ENCODE measurements at regions not wholly inside any gene's neighbourhood (a gene's known extent, or its start where the extent isn't known, plus 50 kb on each side); places are given as distances from the start of the nearest gene placed in this dataset.

GRCh38 chr2:167345559-167345958 is 457.3 kb downstream of the XIRP2 start:
- TF ChIP-seq CTCF (IDR thresholded peaks at IDR 0.05; ENCODE audit: borderline replicate concordance), result no peak

GRCh38 chr2:167342769-167343168 is 454.5 kb downstream of the XIRP2 start:
- Histone ChIP-seq H3K36me3 (no peaks in the 10 kb centered on the region), H3K9me3 (replicated peaks) (no peaks in the 10 kb centered on the region), H3K4me3 (no peak overlapping the region), H3K4me1 (no peaks in the 10 kb centered on the region), H3K27me3 (ENCODE audit: low read depth) (no peaks in the 10 kb centered on the region), H3K27ac (replicated peaks) (no peak overlapping the region)
- intact Hi-C loops (cut with micrococcal nuclease), result no loop called here
- no peak for TF ChIP-seq CTCF (IDR thresholded peaks at IDR 0.05; ENCODE audit: borderline replicate concordance)
- DNase-seq, result no peak

More at GRCh38 chr2:167345559-167345958, 457.3 kb downstream of the XIRP2 start:
- intact Hi-C loops (cut with micrococcal nuclease), result no loop called here
- Histone ChIP-seq H3K4me1 (no peaks in the 10 kb centered on the region), H3K36me3 (no peaks in the 10 kb centered on the region), H3K27ac (replicated peaks) (no peak overlapping the region), H3K9me3 (replicated peaks) (no peaks in the 10 kb centered on the region), H3K4me3 (no peak overlapping the region), H3K27me3 (ENCODE audit: low read depth) (no peaks in the 10 kb centered on the region)
- DNase-seq, result no peak

- Histone ChIP-seq H3K9me3 (replicated peaks) (no peaks in the 10 kb centered on the region), H3K27me3 (ENCODE audit: low read depth) (no peaks in the 10 kb centered on the region), H3K4me1 (no peaks in the 10 kb centered on the region), H3K27ac (replicated peaks) (no peak overlapping the region), H3K36me3 (no peaks in the 10 kb centered on the region), H3K4me3 (no peak overlapping the region)
- intact Hi-C loops (cut with micrococcal nuclease), result no loop called here
- no peak for DNase-seq
- no peak for TF ChIP-seq CTCF (IDR thresholded peaks at IDR 0.05; ENCODE audit: borderline replicate concordance)
Observed at GRCh38 chr2:167340322-167340721, 452.0 kb downstream of the XIRP2 start.

- no peaks in the 10 kb centered on the region for H3K9me3 ChIP-seq (replicated peaks)
- no peaks in the 10 kb centered on the region for H3K27me3 ChIP-seq (ENCODE audit: low read depth)
- H3K4me3 ChIP-seq, result no peak overlapping the region
- no peaks in the 10 kb centered on the region for H3K36me3 ChIP-seq
- no peak overlapping the region for H3K27ac ChIP-seq (replicated peaks)
- no peak for TF ChIP-seq CTCF (IDR thresholded peaks at IDR 0.05; ENCODE audit: borderline replicate concordance)
- intact Hi-C loops (cut with micrococcal nuclease), result no loop called here
- no peaks in the 10 kb centered on the region for H3K4me1 ChIP-seq
- no peak for DNase-seq
Observed at GRCh38 chr2:167336213-167336612, 447.9 kb downstream of the XIRP2 start.

GRCh38 chr2:167335541-167335992 is 447.3 kb downstream of the XIRP2 start:
- no peak for DNase-seq
- Histone ChIP-seq H3K27me3 (ENCODE audit: low read depth) (no peaks in the 10 kb centered on the region), H3K27ac (replicated peaks) (no peak overlapping the region), H3K36me3 (no peaks in the 10 kb centered on the region), H3K4me3 (no peak overlapping the region), H3K4me1 (no peaks in the 10 kb centered on the region), H3K9me3 (replicated peaks) (no peaks in the 10 kb centered on the region)
- no peak for TF ChIP-seq CTCF (IDR thresholded peaks at IDR 0.05; ENCODE audit: borderline replicate concordance)
- intact Hi-C loops (cut with micrococcal nuclease), result no loop called here

Measured in left ventricle myocardium inferior (tissue), 1 donor.